ENCODE measurements at regions not wholly inside any gene's neighbourhood (a gene's known extent, or its start where the extent isn't known, plus 50 kb on each side); places are given as distances from the start of the nearest gene placed in this dataset.

DNA sequence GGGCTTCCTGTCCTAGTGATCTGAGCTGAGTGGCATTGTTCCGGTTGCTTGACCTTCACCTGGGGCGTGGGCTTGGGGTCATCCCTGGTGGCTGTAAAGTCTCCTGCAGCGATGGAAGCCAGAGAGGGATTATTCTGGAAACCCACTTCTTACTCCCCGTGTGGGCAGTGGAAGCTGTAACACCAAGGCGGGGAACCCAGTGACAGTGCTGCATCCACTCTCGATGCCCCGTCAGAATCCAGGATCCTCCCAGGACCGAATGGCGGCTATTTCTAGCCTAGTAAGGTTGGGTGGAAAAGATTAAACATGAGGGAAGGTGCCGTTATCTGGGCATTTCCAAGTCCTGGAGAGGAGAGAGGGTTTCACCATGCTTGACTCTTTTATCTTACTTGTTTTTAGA, 280.6 kb downstream of the ZNF536 start:
- TF ChIP-seq POLR2A (IDR thresholded peaks at IDR 0.05; ENCODE audit: low read depth, low read length) (no peak), TAF1 (IDR thresholded peaks at IDR 0.05; ENCODE audit: low read depth, low read length) (no peak), POLR2AphosphoS5 (IDR thresholded peaks at IDR 0.05; ENCODE audit: low read depth, low read length) (no peak), POU2F2 (IDR thresholded peaks at IDR 0.05; ENCODE audit: low read depth, low read length) (no peak)
